Cardiac fibroblast (primary cell): ENCODE measurements at regions not wholly inside any gene's neighbourhood (a gene's known extent, or its start where the extent isn't known, plus 50 kb on each side); places are given as distances from the start of the nearest gene placed in this dataset.

Experiments used
- DNase-seq, 2 donors: peaks; one replicate each; pipeline versions ENCODE4 v3.0.0 to v3.0.0-alpha.2; 2010; ENCODE audit warnings: low read depth in 2 of 2
- H3K4me3 ChIP-seq, 2 donors: replicated peaks in 1 of 2; 1 replicate in 1 of 2; 2 replicates in 1 of 2; pipeline ENCODE4 v1.5.1; 2011; ENCODE audit warnings: low read depth in 2 of 2, low read length in 2 of 2, mild to moderate bottlenecking in 2 of 2, moderate library complexity in 1 of 2
- TF ChIP-seq, protein P1 (sequence below): IDR thresholded peaks from one replicate; pipeline ENCODE4 v1.5.1; 2011; ENCODE audit warnings: low read depth, mild to moderate bottlenecking, low read length, inconsistent platforms

DNA sequence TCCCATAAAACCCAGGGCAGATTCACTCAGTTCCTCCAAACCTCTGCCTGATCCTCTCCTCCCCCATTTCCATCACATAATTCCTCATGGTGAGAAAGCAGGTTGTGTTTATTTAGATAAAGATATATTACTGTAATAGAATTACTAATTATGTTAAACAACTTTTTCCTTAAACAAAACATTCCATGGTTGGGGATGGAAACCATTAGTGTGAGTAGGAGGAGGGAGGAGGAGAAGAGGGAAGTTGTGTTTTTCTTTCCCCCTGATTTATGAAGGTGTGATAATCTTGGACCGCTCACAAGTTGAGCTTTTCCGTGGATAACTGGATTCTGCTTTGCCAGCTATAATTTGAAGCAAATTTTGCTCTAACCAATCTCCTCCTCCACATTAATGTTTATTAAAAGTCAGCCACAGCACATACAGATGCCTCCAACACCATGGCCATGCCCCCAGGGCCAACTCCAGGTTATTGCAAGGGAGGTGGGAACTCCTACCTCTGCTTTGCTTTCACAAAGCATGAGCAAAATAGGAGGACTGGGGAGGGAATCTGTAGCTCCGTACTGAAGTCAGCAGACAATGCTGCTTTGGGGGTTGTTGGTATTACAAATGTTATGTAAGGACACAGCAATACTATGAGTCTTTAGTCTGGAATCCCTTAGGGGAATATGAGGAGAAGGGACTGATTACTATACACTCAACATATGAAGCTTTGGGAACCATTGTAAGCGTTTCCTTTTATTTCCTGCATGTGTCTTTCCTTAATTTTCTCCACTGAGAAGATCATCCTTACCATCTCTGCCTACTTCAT is 542.0 kb downstream of the DHX35 start:
- TF ChIP-seq, protein P1, sequence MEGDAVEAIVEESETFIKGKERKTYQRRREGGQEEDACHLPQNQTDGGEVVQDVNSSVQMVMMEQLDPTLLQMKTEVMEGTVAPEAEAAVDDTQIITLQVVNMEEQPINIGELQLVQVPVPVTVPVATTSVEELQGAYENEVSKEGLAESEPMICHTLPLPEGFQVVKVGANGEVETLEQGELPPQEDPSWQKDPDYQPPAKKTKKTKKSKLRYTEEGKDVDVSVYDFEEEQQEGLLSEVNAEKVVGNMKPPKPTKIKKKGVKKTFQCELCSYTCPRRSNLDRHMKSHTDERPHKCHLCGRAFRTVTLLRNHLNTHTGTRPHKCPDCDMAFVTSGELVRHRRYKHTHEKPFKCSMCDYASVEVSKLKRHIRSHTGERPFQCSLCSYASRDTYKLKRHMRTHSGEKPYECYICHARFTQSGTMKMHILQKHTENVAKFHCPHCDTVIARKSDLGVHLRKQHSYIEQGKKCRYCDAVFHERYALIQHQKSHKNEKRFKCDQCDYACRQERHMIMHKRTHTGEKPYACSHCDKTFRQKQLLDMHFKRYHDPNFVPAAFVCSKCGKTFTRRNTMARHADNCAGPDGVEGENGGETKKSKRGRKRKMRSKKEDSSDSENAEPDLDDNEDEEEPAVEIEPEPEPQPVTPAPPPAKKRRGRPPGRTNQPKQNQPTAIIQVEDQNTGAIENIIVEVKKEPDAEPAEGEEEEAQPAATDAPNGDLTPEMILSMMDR: no peak
- H3K4me3 ChIP-seq: no peak overlapping the region
- no peak for DNase-seq

DNA sequence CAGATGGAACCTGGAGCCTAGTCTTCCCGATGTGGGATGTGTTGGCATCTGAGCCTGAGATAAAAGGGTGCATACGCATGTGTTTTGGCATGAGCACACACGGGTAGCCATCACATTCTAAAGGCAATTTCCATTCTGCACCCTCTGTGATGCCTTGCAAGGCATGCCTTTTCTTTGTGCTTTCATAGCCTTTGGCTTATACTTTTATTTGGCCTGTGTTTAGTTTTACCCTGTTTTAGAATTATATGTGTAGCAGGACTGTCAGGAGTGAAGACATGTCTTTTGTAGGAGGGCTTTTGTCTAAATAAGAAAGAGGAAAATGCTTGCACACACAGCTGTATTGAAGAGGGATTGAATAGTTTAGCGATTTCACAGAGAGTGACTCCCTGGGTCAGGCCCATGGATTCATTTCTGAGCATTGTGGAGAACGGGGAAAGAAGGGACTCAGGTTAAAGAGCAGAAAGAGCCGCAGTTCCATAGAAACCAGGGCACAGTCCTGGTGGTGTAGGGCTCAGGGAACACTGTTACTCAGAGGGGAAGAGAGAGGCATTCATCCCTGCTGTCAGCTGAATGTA is 530.2 kb downstream of the DHX35 start:
- no peak for DNase-seq
- TF ChIP-seq, protein P1: no peak
- H3K4me3 ChIP-seq: no peak overlapping the region

DNA sequence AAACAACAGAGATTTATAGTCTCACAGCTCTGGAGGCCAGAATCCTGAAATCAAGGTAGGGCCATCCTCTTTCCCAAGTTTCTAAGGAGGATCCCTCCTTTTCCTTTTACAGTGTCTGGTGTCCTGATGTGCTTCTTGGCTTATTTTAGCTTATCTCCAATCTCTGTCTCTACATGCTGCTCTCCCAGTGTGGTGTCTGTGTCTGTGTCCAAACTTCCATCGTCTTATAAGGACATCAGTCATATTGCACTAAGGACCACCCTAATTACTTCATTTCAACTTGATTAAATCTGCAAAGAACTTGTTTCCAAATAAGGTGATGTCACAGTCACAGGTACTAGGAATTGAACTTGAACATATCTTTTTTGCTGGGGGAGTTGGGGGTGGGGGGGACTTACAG is 529.6 kb downstream of the DHX35 start:
- TF ChIP-seq, protein P1: no peak
- H3K4me3 ChIP-seq: no peak overlapping the region
- DNase-seq: no peak

DNA sequence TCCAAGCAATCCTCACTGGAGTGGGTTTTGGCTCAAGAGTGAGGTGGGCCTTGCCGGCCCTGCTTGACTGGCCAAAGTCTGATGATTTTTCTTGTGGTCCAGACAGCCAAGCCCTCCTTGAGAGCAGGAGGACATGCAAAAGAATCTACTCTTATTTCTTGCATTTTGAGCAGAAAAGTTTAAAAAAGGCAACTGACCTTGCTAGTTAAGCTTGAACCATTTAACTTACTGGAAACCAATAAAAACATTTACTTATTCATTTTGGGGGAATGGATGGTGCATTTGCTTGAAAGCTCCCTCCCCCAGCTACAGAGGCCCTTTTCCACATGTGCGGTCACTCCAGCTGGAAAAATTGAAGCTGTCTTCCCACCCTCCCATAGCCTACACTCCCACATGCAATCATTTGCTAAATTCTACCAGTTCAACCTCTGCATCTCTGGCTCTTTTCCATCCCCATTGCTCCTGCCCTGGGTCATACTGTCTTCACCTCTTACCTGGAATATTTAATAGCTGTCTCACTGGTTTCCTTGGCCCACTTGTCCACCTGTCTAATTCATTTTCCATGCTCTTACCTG is 527.9 kb downstream of the DHX35 start:
- DNase-seq: no peak
- H3K4me3 ChIP-seq: no peak overlapping the region
- TF ChIP-seq, protein P1: no peak

DNA sequence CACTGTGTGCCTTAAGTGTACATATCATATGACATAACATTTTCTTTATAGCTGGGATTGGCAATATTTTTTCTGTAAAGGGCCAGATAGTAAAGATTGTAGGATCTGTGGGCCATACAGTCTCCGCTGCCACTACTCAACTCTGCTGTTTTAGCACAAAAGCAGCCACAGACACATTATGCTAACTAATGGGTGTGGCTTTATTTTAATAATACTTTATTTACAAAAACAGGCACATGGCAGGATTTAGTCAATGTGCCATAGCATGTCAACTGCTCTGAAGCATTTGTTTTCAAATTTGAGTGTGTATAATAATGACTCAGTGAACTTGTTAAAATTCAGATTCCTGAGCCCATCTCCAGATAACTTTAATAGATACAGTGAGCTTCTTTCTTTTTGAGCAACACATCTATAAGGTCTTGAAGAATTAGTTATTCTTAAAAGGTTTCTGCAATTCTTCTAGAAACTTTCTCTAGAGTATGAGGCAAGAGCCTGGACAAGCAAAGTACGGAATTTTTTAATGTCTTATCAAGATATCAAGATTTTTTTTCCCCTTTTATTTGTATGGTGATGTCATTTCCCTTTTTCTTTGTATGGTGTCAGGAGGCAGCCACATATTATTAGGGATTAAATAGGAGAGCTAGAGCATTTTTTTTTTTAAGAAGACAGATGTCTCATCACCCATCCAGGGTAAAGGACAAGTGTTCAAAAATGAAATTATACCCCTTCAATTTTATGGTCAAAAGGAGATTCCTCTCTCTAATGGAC is 518.3 kb downstream of the DHX35 start:
- DNase-seq: no peak
- H3K4me3 ChIP-seq: no peak overlapping the region
- TF ChIP-seq, protein P1: no peak

DNA sequence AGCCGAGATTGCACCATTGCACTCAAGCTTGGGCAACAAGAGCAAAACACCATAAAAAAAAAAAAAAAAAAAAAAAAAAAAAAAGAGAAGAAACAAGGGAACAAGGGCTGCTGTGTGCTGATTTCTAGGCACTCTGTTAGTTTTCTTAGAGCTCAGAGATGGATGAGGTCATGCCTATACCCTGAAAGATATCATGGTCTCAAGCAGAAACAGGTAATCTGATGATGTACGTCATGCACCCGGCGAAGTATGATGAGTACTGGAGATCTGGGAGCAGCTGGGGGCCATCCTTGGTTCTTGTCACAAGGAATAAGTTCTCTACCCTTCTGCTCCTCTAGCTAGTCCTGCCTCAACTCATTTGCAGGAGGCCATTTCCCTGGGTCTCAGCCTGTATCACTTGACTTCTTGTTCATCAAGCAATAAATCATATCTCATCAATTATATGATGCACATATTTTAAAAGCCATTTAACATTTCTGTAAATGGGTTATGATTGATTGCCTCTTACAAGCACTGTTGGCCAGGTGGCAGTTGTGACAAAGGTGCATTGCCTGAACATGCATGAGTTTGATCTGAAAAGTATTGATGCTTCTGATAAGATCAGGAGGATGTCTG is 517.2 kb downstream of the DHX35 start:
- TF ChIP-seq, protein P1: no peak
- no peak for DNase-seq
- H3K4me3 ChIP-seq: no peak overlapping the region
